Vagina (tissue), 2 donors: ENCODE measurements at regions not wholly inside any gene's neighbourhood (a gene's known extent, or its start where the extent isn't known, plus 50 kb on each side); places are given as distances from the start of the nearest gene placed in this dataset.

Experiments used
- DNase-seq, 2 donors: peaks; one replicate each; pipeline ENCODE4 v3.0.0-alpha.2; 2017; ENCODE audit errors: extremely low spot score in 2 of 2
- H3K27ac ChIP-seq: fragments of 200-600 bp; sonication (generic); one replicate; pipeline ENCODE4 v1.5.1; 2019
- H3K27me3 ChIP-seq: fragments of 200-600 bp; sonication (generic); one replicate; pipeline ENCODE4 v1.5.1; 2019
- H3K36me3 ChIP-seq, 2 donors: fragments of 200-600 bp; sonication (generic); one replicate each; pipeline ENCODE4 v1.5.1; 2017 to 2019
- H3K4me1 ChIP-seq: fragments of 200-600 bp; sonication (generic); one replicate; pipeline ENCODE4 v1.5.1; 2019
- H3K4me3 ChIP-seq, 2 donors: fragments of 200-600 bp; sonication (generic); 1 replicate in 1 of 2; 2 replicates in 1 of 2; pipeline ENCODE4 v1.5.1; 2016 to 2019
- H3K9me3 ChIP-seq: fragments of 200-600 bp; sonication (generic); one replicate; pipeline ENCODE4 v1.5.1; 2019
- CTCF ChIP-seq, 3 experiments: fragments of 450-650 bp in 2 of 3; fragments of 200-600 bp in 1 of 3; sonication (generic) in 1 of 3; IDR thresholded peaks; one replicate each; pipeline ENCODE4 v1.5.1; 2017 to 2019; ENCODE audit warnings: antibody characterized with exemption in 3 of 3, mild to moderate bottlenecking in 2 of 3, moderate library complexity in 2 of 3
- POLR2A ChIP-seq, 2 donors: fragments of 450-650 bp; IDR thresholded peaks; one replicate each; pipeline ENCODE4 v1.6.1; 2017; ENCODE audit warnings: antibody characterized with exemption in 2 of 2, mild to moderate bottlenecking in 2 of 2, moderate library complexity in 2 of 2
- POLR2AphosphoS5 ChIP-seq, 2 donors: sonication (generic); formaldehyde crosslinking; IDR thresholded peaks; one replicate each; pipeline ENCODE4 v1.9.0; 2017; ENCODE audit warnings: antibody characterized with exemption in 2 of 2, mild to moderate bottlenecking in 2 of 2, low read depth in 1 of 2; ENCODE audit not compliant: insufficient read depth in 1 of 2
- intact Hi-C: fragments of 100-400 bp; cut with DNase I; formaldehyde crosslinking; loops from one replicate; pipeline ENCODE4 v1.15.1; 2023

- no peaks in the 10 kb centered on the region for H3K36me3 ChIP-seq
- no peaks in the 10 kb centered on the region for H3K4me1 ChIP-seq
- H3K27ac ChIP-seq = no peak overlapping the region
- no peaks in the 10 kb centered on the region for H3K27me3 ChIP-seq
- TF ChIP-seq POLR2AphosphoS5 (IDR thresholded peaks at IDR 0.05; ENCODE audit: insufficient read depth in 1 of 2, low read depth in 1 of 2) = no peak
- no peak for TF ChIP-seq CTCF (IDR thresholded peaks at IDR 0.05)
- TF ChIP-seq POLR2A (IDR thresholded peaks at IDR 0.05) = no peak
- DNase-seq = no peak
- H3K9me3 ChIP-seq = no peaks in the 10 kb centered on the region
- H3K4me3 ChIP-seq = no peak overlapping the region
- intact Hi-C loops = loop anchor here (10.0 kb wide), 1 partner anchor 644 kb away; no protein-coding TSS in a partner anchor
These were observed 107.3 kb upstream of the SLC8A1 start for GRCh38 chr2:40559175-40559574.

- no peaks in the 10 kb centered on the region for H3K9me3 ChIP-seq
- no peaks in the 10 kb centered on the region for H3K4me1 ChIP-seq
- no peak overlapping the region for H3K4me3 ChIP-seq
- H3K27me3 ChIP-seq = no peaks in the 10 kb centered on the region
- no peaks in the 10 kb centered on the region for H3K36me3 ChIP-seq
- DNase-seq = no peak
- TF ChIP-seq POLR2A (IDR thresholded peaks at IDR 0.05) (no peak), CTCF (IDR thresholded peaks at IDR 0.05) (no peak), POLR2AphosphoS5 (IDR thresholded peaks at IDR 0.05; ENCODE audit: insufficient read depth in 1 of 2, low read depth in 1 of 2) (no peak)
- no peak overlapping the region for H3K27ac ChIP-seq
- intact Hi-C loops = no loop called here
These were observed 112.3 kb upstream of the SLC8A1 start for GRCh38 chr2:40564184-40564583.

GRCh38 chr2:40579247-40579646 lies 127.4 kb upstream of the SLC8A1 start:
- intact Hi-C loops = no loop called here
- Histone ChIP-seq H3K4me3 (no peak overlapping the region), H3K36me3 (no peaks in the 10 kb centered on the region), H3K9me3 (no peaks in the 10 kb centered on the region), H3K4me1 (no peaks in the 10 kb centered on the region), H3K27me3 (no peaks in the 10 kb centered on the region), H3K27ac (no peak overlapping the region)
- no peak for DNase-seq
- TF ChIP-seq CTCF (IDR thresholded peaks at IDR 0.05) (no peak), POLR2AphosphoS5 (IDR thresholded peaks at IDR 0.05; ENCODE audit: insufficient read depth in 1 of 2, low read depth in 1 of 2) (no peak), POLR2A (IDR thresholded peaks at IDR 0.05) (no peak)

- Histone ChIP-seq H3K27ac (no peak overlapping the region), H3K36me3 (no peaks in the 10 kb centered on the region), H3K27me3 (no peaks in the 10 kb centered on the region), H3K4me1 (no peaks in the 10 kb centered on the region), H3K4me3 (no peak overlapping the region), H3K9me3 (no peaks in the 10 kb centered on the region)
- no peak for DNase-seq
- TF ChIP-seq POLR2A (IDR thresholded peaks at IDR 0.05) (no peak), POLR2AphosphoS5 (IDR thresholded peaks at IDR 0.05; ENCODE audit: insufficient read depth in 1 of 2, low read depth in 1 of 2) (no peak), CTCF (IDR thresholded peaks at IDR 0.05) (no peak)
- intact Hi-C loops = no loop called here
These were observed 132.5 kb upstream of the SLC8A1 start for GRCh38 chr2:40584432-40584831.

GRCh38 chr2:40591774-40592173 lies 139.9 kb upstream of the SLC8A1 start:
- Histone ChIP-seq H3K27me3 (no peaks in the 10 kb centered on the region), H3K4me3 (no peak overlapping the region), H3K36me3 (no peaks in the 10 kb centered on the region), H3K27ac (no peak overlapping the region), H3K9me3 (no peaks in the 10 kb centered on the region), H3K4me1 (no peaks in the 10 kb centered on the region)
- intact Hi-C loops = no loop called here
- no peak for DNase-seq
- TF ChIP-seq POLR2AphosphoS5 (IDR thresholded peaks at IDR 0.05; ENCODE audit: insufficient read depth in 1 of 2, low read depth in 1 of 2) = no peak
- no peak for TF ChIP-seq CTCF (IDR thresholded peaks at IDR 0.05)
